ENCODE measurements at regions not wholly inside any gene's neighbourhood (a gene's known extent, or its start where the extent isn't known, plus 50 kb on each side); places are given as distances from the start of the nearest gene placed in this dataset.

DNA sequence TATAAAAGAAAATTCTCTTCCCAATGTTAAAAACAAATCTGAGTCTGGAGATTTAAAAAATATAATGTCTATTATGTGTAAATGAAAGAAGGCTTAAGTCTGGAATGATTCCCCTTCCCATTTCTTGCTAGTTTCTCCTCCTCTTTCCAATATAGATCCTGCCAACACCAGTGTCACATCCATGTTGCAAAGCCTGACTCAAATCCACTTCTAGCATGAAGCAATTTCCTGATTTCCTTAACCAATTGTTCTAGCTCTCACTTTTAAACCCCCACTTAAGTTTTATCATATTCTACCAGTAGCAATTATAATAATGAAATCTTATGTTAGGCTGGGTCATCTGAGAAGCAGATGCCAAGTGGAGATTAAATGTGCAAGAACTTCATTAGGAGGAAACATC is 100.1 kb upstream of the SEC61G start:
- TF ChIP-seq JUND (IDR thresholded peaks at IDR 0.05; ENCODE audit: low read depth): no peak
- no peak for DNase-seq (ENCODE audit: low read depth in 1 of 2, low spot score in 1 of 2)
- in situ Hi-C loops (cut with HindIII; ENCODE audit: low pct_unique_long_range_greater_than_20kb, low sequenced_read_pairs): no loop called here

DNA sequence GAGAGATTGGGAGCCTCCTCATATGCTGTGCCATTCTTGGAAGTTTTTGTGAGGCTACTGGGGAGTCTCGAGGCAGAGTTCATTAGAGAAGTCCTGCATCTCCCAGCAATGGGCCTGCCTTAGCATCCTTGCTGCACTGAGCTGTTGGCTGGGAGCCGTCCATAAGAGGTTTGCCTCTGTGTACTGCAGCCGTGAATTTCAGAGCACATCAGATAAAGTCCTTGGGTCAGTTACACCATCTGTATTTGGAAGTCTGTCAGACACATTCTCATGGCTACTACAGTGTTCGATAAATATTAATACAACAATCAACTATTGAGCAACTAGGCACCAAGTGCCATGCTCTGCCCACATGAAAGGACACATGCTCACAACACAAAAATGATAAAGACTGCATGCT is 100.5 kb upstream of the SEC61G start:
- no peak for TF ChIP-seq JUND (IDR thresholded peaks at IDR 0.05; ENCODE audit: low read depth)
- in situ Hi-C loops (cut with HindIII; ENCODE audit: low pct_unique_long_range_greater_than_20kb, low sequenced_read_pairs): no loop called here
- DNase-seq (ENCODE audit: low read depth in 1 of 2, low spot score in 1 of 2): no peak

DNA sequence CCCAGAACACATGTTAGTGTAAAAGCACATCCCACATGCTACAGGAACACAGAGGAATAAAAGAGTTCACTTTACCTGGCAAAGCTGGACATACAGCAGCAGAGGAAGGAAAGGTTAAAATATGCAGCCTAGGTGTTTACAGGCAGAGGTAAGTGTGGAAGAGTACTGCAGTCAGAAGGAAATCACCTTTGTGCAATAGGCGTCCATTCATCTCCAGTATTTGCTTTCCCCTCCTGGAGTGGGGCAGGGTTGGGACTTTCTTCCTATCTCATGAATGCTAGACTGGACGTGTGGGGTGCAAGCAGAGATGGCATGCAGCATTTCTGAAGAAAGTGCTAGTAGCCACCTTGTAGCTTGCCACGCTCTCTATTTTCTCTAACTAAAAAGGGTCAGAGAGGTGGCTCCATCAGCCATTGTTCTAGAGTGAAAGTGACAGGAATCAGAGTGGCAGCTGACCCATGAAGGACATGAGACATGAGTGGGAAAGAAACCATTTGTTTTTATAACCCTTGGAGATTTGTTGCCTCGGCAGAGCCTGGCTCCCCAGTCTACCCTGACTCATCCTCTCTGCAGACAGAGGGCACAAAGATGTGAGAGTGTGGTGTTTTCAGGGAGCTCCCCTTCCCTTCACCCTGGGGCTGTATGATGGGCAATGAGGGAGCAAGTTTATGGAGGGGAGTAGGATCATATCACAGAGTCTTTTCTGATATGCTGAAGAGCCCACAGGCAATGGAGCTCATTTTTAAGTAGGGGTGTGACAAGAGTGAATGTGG is 101.2 kb upstream of the SEC61G start:
- in situ Hi-C loops (cut with HindIII; ENCODE audit: low pct_unique_long_range_greater_than_20kb, low sequenced_read_pairs): no loop called here
- no peak for TF ChIP-seq JUND (IDR thresholded peaks at IDR 0.05; ENCODE audit: low read depth)
- DNase-seq (ENCODE audit: low read depth in 1 of 2, low spot score in 1 of 2): no peak

DNA sequence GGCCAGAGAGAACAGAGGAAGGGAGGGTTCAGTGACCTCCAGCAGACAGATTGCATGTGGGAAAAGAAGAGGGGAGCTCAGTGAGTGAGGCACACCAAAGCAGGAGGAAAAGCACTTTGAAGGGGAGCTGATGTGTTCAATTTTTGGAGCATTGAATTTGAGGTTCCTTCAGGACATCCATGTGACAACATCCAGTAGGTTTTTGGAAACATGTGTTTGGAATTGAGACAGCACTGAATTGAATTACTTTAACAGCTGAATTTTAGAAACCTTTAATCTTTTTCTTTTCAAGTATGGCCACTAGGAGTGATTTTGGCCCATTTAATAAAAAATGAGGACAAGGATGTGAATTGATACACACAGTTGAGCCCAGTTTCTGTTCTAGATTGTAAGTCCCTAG is 101.8 kb upstream of the SEC61G start:
- TF ChIP-seq JUND (IDR thresholded peaks at IDR 0.05; ENCODE audit: low read depth): no peak
- in situ Hi-C loops (cut with HindIII; ENCODE audit: low pct_unique_long_range_greater_than_20kb, low sequenced_read_pairs): no loop called here
- no peak for DNase-seq (ENCODE audit: low read depth in 1 of 2, low spot score in 1 of 2)

DNA sequence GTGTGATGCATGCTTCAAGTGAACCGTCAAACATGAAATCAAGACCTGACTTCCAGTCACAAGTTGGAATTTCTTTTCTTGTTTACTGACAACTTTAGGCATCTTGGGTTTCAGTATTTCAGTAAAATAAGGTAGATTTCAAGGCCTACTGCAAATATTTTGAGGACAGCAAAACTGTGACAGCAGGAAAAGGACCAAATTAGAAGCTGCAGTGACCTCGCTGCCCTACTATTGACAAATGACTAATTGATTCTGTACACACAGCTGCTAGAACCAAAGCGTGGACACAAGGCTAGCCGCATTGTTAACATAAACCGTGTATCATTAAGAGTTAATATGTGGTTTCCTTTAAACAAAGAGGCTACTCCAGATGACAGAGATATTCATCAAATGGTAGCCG is 105.7 kb upstream of the SEC61G start:
- no peak for TF ChIP-seq JUND (IDR thresholded peaks at IDR 0.05; ENCODE audit: low read depth)
- in situ Hi-C loops (cut with HindIII; ENCODE audit: low pct_unique_long_range_greater_than_20kb, low sequenced_read_pairs): no loop called here
- no peak for DNase-seq (ENCODE audit: low read depth in 1 of 2, low spot score in 1 of 2)

DNA sequence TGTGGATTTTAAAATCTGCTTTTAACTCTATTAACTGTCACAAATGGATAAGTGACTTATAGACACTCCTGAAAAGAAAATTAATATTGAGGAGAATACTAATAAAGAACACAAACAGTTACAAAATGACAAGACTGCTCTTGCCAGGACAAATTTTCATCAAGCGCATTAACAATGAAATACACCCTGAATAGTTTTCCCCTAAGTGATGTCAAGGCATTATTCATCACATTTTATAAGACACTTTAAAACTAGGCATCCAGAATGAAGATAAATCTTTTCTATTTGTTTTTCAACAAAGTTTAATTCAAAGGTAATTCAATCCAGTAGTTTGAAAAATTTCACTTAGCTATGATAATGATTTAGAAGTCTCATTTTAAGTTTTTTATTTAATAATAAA is 110.5 kb upstream of the SEC61G start:
- in situ Hi-C loops (cut with HindIII; ENCODE audit: low pct_unique_long_range_greater_than_20kb, low sequenced_read_pairs): no loop called here
- DNase-seq (ENCODE audit: low read depth in 1 of 2, low spot score in 1 of 2): no peak
- TF ChIP-seq JUND (IDR thresholded peaks at IDR 0.05; ENCODE audit: low read depth): no peak

DNA sequence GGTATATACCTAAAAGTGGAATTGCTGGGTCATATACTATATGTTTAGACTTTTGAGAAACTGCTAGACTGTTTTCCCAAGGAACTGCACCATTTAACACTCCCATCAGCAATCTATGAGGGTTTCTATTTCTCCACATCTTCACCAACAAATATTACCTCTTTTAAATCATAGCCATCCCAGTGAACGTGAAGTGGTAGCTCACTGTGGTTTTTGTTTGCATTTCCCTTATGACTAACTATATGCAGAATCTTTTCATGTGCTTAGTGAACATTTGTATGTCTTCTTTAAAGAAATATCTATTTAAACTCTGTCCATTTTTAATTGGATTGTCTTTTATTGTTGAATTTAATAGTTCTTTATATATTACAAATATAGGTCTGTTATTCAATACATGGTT is 115.8 kb upstream of the SEC61G start:
- in situ Hi-C loops (cut with HindIII; ENCODE audit: low pct_unique_long_range_greater_than_20kb, low sequenced_read_pairs): no loop called here
- no peak for TF ChIP-seq JUND (IDR thresholded peaks at IDR 0.05; ENCODE audit: low read depth)
- DNase-seq (ENCODE audit: low read depth in 1 of 2, low spot score in 1 of 2): no peak

DNA sequence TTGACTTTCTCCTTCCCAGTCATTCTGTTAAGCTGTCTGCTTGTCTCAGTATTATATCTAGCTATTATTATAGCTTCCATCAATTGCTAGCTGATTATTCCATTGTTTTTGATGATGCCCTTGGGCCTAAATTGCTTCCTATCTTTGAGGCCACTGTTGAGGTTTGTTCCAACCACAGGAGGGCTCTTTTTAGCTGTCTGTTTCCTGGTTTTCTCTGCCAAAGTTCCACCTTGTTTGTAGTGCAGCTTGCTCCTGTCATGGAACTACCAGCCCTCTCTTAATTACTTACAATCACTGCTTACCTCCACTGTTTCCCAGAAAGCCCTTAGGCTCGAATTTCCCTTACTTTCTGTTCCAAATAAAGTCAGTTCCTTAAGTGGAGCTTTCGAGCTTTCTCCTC is 118.7 kb upstream of the SEC61G start:
- no peak for TF ChIP-seq JUND (IDR thresholded peaks at IDR 0.05; ENCODE audit: low read depth)
- peak in 1 of 2 experiments; percentile 70 for DNase-seq (ENCODE audit: low read depth in 1 of 2, low spot score in 1 of 2)
- in situ Hi-C loops (cut with HindIII; ENCODE audit: low pct_unique_long_range_greater_than_20kb, low sequenced_read_pairs): no loop called here

DNA sequence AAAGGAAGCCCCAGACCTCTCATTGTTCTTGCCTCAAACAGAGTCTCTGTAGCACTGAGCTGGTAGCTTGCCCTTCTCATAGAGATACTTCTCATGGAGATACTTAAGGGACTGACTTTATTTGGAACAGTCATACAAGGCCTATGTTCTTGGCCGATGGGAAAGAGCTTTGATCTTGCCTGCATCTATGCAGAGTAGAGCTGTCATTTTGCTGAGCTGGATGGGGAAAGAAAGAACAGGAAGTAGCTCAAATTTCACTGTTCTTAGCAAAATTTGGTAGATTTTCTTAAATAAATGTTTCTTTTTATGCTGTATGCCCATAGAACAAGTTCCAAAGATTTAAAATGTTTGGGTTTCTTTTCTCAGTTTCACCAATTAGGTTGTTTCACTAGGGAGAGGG is 119.3 kb upstream of the SEC61G start:
- in situ Hi-C loops (cut with HindIII; ENCODE audit: low pct_unique_long_range_greater_than_20kb, low sequenced_read_pairs): no loop called here

DNA sequence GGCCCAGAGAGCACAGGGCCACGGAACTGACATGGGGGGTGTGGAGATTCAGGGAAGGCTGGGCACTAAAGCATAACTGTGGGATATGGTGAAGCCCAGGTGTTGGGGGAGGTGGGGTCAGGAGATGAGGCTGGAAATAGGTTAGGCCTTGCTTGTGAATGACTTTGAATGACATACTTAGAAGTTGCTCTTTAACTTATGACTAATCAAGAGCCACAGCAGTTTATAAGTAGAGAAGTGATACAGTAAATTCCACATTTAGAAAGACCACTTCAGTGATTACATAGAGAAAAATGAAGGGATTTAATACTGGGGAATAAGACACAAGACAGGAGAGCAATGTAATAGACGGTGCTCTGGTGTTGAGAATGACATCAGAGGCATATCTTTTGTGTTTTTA is 120.8 kb upstream of the SEC61G start:
- in situ Hi-C loops (cut with HindIII; ENCODE audit: low pct_unique_long_range_greater_than_20kb, low sequenced_read_pairs): no loop called here

More for the DNA sequence above, 119.3 kb upstream of the SEC61G start:
- no peak for TF ChIP-seq JUND (IDR thresholded peaks at IDR 0.05; ENCODE audit: low read depth)
- no peak for DNase-seq (ENCODE audit: low read depth in 1 of 2, low spot score in 1 of 2)

DNA sequence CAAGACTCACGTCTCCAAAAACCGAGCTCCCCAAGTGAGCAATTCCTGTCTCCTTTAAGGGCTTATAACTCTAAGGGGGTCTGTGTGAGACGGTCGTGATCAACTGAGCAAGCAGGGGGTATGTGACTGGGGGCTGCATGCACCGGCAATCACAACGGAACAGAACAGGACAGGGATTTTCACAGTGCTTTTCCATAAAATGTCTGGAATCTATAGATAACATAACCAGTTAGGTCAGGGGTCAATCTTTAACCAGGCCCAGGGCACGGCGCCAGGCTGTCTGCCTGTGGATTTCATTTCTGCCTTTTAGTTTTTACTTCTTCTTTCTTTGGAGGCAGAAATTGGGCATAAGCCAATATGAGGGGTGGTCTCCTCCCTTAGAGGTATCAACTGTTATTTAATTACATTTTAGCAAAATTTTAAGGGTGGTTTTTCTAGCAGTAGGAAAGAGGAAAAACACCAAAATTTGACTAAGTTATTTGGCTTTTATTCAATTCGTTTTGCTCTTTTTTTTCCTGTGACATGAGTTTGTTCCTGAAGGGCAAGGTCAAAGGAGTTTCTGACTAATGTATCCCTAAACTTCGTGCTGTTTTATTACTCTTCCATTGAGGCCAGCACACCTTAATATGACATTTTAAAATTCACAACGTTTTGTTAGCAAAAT is 121.4 kb upstream of the SEC61G start:
- in situ Hi-C loops (cut with HindIII; ENCODE audit: low pct_unique_long_range_greater_than_20kb, low sequenced_read_pairs): no loop called here
- DNase-seq (ENCODE audit: low read depth in 1 of 2, low spot score in 1 of 2): no peak
- no peak for TF ChIP-seq JUND (IDR thresholded peaks at IDR 0.05; ENCODE audit: low read depth)

More for the DNA sequence above, 120.8 kb upstream of the SEC61G start:
- TF ChIP-seq JUND (IDR thresholded peaks at IDR 0.05; ENCODE audit: low read depth): no peak
- no peak for DNase-seq (ENCODE audit: low read depth in 1 of 2, low spot score in 1 of 2)

DNA sequence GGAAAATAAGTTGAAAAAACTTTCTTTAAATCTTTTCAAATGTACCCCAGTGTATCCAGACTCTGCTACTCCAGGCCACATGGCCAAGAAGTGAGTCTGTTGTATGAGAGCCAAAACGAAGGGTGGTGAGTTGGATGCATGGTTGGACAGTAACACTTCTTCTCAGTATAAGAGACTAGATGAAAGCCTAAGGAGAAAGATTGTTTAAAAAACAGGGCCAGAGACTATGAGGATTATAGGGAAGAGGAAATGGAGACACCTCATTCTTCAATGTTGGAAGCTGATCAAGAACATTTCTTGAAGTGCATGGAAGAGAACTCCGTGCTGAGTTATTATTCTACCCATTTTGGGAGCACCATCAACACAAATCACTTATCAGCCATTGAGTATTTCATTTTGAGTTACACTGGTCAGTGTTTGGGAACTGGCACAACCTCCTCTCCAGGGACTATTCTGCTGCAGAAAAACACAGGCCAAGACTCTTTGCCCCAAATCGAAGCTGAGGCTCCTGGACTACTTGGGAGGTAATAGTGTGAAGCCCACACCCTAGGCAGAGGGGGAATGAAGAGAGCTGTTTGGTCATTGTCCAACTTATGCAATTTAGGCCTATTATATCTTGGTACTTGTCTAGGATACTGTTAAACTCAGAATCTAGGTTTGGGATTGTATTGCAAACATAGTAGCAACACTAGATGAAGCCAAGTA is 123.0 kb upstream of the SEC61G start:
- DNase-seq (ENCODE audit: low read depth in 1 of 2, low spot score in 1 of 2): no peak
- in situ Hi-C loops (cut with HindIII; ENCODE audit: low pct_unique_long_range_greater_than_20kb, low sequenced_read_pairs): no loop called here
- no peak for TF ChIP-seq JUND (IDR thresholded peaks at IDR 0.05; ENCODE audit: low read depth)

DNA sequence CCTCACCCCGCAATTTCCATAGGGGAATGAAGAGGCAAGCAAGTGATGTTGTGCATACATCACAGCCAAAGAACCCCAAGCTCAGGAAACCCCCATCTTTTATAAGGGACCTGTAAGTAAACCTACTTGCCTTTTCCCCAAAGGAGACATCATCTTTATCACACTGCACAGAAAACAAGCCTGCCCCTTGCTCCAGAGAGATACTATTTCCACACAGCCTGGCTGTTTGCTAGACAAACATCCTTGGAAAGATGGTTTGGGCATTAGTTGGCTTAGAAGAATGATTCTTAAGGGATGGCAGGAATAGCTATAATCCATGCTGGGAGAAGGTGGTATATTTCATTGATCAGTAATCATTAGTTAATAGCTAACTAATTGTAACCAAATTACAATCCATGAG is 123.7 kb upstream of the SEC61G start:
- TF ChIP-seq JUND (IDR thresholded peaks at IDR 0.05; ENCODE audit: low read depth): no peak
- in situ Hi-C loops (cut with HindIII; ENCODE audit: low pct_unique_long_range_greater_than_20kb, low sequenced_read_pairs): no loop called here
- DNase-seq (ENCODE audit: low read depth in 1 of 2, low spot score in 1 of 2): no peak
